ENCODE measurements at regions not wholly inside any gene's neighbourhood (a gene's known extent, or its start where the extent isn't known, plus 50 kb on each side); places are given as distances from the start of the nearest gene placed in this dataset.

- DNase-seq = no peak
These were observed 668.0 kb downstream of the ETS1 start for GRCh38 chr11:127919206-127920000.

- no peak for DNase-seq
These were observed 685.0 kb downstream of the ETS1 start for GRCh38 chr11:127902382-127902781.

GRCh38 chr11:127898422-127899365, 688.7 kb downstream of the ETS1 start:
- no peak for DNase-seq

- no peak for DNase-seq
These were observed 691.6 kb downstream of the ETS1 start for GRCh38 chr11:127895776-127896175.

GRCh38 chr11:127894316-127894715, 693.0 kb downstream of the ETS1 start:
- DNase-seq = no peak

GRCh38 chr11:127890030-127890615, 697.2 kb downstream of the ETS1 start:
- DNase-seq = no peak

GRCh38 chr11:127888386-127888785, 699.0 kb downstream of the ETS1 start:
- DNase-seq = no peak

GRCh38 chr11:127875131-127875530, 712.2 kb downstream of the ETS1 start:
- DNase-seq = no peak

- no peak for DNase-seq
These were observed 713.9 kb downstream of the ETS1 start for GRCh38 chr11:127873478-127873877.

- no peak for DNase-seq
These were observed 721.2 kb downstream of the ETS1 start for GRCh38 chr11:127866109-127866508.

GRCh38 chr11:127864861-127865260, 722.5 kb downstream of the ETS1 start:
- no peak for DNase-seq

- no peak for DNase-seq
These were observed 725.0 kb downstream of the ETS1 start for GRCh38 chr11:127862406-127862805.

- DNase-seq = peak; percentile 6
These were observed 727.4 kb downstream of the ETS1 start for GRCh38 chr11:127859941-127860354.

- DNase-seq = no peak
These were observed 742.5 kb downstream of the ETS1 start for GRCh38 chr11:127844876-127845275.

- DNase-seq = peak; percentile 79
These were observed 743.6 kb downstream of the ETS1 start for GRCh38 chr11:127843483-127844396.

- DNase-seq = no peak
These were observed 762.2 kb downstream of the ETS1 start for GRCh38 chr11:127825183-127825582.

GRCh38 chr11:127818625-127819024, 768.7 kb downstream of the ETS1 start:
- DNase-seq = no peak

- DNase-seq = no peak
These were observed 770.4 kb downstream of the ETS1 start for GRCh38 chr11:127816962-127817361.

- DNase-seq = no peak
These were observed 772.0 kb downstream of the ETS1 start for GRCh38 chr11:127815331-127815730.

GRCh38 chr11:127806501-127806900, 780.9 kb downstream of the ETS1 start:
- no peak for DNase-seq

- DNase-seq = no peak
These were observed 781.6 kb downstream of the ETS1 start for GRCh38 chr11:127805771-127806170.

GRCh38 chr11:127804747-127805400, 782.5 kb downstream of the ETS1 start:
- no peak for DNase-seq
